HL-60 (cell line): ENCODE measurements at regions not wholly inside any gene's neighbourhood (a gene's known extent, or its start where the extent isn't known, plus 50 kb on each side); places are given as distances from the start of the nearest gene placed in this dataset.
"Not testable (repeated sequence)": the region's sequence is repeated elsewhere in the genome, so short reads cannot be mapped to it uniquely, and the experiment has no call there.

Experiments
- DNase-seq, 2 experiments: peaks; one replicate each; pipeline ENCODE4 v3.0.0-alpha.2; 2010 to 2020; ENCODE audit warnings: low read depth in 1 of 2, low spot score in 1 of 2
- H3K27ac ChIP-seq: fragments of 250-450 bp; sonication (Bioruptor Pico); replicated peaks from 2 replicates; pipeline ENCODE4 v1.5.1; 2020; ENCODE audit warnings: mild to moderate bottlenecking, moderate library complexity
- H3K27me3 ChIP-seq: fragments of 250-450 bp; sonication (Bioruptor Pico); 2 replicates; pipeline ENCODE4 v1.5.1; 2021; ENCODE audit warnings: mild to moderate bottlenecking, moderate library complexity; ENCODE audit not compliant: insufficient read depth, poor library complexity, severe bottlenecking
- H3K4me3 ChIP-seq: replicated peaks from 2 replicates; pipeline ENCODE4 v1.5.1; 2011; ENCODE audit warnings: mild to moderate bottlenecking, control low read depth, low read length; ENCODE audit not compliant: insufficient read depth
- CTCF ChIP-seq: IDR thresholded peaks from one replicate; pipeline ENCODE4 v1.5.1; 2011; ENCODE audit warnings: low read length, control low read depth, inconsistent platforms; ENCODE audit not compliant: insufficient read depth
- GABPA ChIP-seq: IDR thresholded peaks from 2 replicates; pipeline ENCODE4 v1.6.1; 2012; ENCODE audit warnings: low read depth
- POLR2AphosphoS5 ChIP-seq: IDR thresholded peaks from 2 replicates; pipeline ENCODE4 v1.6.1; 2012; ENCODE audit warnings: low read depth
- SPI1 ChIP-seq: IDR thresholded peaks from 2 replicates; pipeline ENCODE4 v1.6.1; 2012; ENCODE audit warnings: low read depth, mild to moderate bottlenecking, borderline replicate concordance
- TF ChIP-seq, protein P1 (sequence below): IDR thresholded peaks from 2 replicates; pipeline ENCODE4 v1.6.1; 2012; ENCODE audit warnings: low read depth; ENCODE audit not compliant: insufficient replicate concordance

DNA sequence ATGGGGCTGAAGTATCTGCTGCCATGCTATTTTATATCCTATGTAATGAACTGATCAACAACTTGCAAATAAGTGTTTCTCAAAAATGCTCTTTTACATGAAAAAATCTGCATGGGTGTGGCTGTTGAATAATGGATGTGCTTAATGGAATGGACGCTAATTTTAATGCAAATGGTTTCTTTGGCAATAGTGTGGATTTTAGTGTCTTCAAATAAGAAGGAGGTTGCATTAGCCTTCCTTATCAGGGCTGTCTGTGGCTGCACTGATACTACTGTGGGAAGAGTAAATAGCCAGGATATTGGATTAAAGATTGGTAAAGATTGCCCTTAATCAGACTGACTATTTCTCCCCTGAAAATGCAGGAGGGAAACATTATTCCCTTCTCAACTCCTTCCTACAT is 121.9 kb upstream of the STK32A start:
- Histone ChIP-seq H3K27me3 (no peaks in the 10 kb centered on the region), H3K27ac (no peak overlapping the region), H3K4me3 (no peak overlapping the region)
- TF ChIP-seq SPI1: no peak
- no peak for TF ChIP-seq POLR2AphosphoS5
- no peak for TF ChIP-seq GABPA
- TF ChIP-seq, protein P1, sequence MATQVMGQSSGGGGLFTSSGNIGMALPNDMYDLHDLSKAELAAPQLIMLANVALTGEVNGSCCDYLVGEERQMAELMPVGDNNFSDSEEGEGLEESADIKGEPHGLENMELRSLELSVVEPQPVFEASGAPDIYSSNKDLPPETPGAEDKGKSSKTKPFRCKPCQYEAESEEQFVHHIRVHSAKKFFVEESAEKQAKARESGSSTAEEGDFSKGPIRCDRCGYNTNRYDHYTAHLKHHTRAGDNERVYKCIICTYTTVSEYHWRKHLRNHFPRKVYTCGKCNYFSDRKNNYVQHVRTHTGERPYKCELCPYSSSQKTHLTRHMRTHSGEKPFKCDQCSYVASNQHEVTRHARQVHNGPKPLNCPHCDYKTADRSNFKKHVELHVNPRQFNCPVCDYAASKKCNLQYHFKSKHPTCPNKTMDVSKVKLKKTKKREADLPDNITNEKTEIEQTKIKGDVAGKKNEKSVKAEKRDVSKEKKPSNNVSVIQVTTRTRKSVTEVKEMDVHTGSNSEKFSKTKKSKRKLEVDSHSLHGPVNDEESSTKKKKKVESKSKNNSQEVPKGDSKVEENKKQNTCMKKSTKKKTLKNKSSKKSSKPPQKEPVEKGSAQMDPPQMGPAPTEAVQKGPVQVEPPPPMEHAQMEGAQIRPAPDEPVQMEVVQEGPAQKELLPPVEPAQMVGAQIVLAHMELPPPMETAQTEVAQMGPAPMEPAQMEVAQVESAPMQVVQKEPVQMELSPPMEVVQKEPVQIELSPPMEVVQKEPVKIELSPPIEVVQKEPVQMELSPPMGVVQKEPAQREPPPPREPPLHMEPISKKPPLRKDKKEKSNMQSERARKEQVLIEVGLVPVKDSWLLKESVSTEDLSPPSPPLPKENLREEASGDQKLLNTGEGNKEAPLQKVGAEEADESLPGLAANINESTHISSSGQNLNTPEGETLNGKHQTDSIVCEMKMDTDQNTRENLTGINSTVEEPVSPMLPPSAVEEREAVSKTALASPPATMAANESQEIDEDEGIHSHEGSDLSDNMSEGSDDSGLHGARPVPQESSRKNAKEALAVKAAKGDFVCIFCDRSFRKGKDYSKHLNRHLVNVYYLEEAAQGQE: no peak
- TF ChIP-seq CTCF: no peak
- DNase-seq: no peak

DNA sequence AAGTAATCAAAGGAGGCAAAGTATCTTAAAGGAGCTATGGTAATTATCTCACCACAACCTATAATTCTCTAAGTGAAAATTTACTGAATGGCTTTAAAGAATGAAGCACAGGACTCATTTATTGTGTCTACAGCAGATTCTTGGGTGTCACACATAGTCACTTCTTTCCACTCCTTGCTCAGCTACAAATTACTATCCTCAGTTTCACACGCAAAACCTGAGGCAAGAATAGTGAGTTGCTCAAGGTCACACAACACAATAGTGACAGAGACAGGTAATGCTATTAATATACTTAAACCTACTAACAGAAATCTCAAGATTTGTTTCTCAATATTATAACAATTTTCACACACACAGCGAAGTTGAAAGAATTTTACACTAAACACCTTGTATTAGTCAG is 120.9 kb upstream of the STK32A start:
- Histone ChIP-seq H3K27ac (no peak overlapping the region), H3K4me3 (no peak overlapping the region), H3K27me3 (no peaks in the 10 kb centered on the region)
- no peak for DNase-seq
- no peak for TF ChIP-seq SPI1
- no peak for TF ChIP-seq GABPA
- TF ChIP-seq CTCF: no peak
- TF ChIP-seq, protein P1: no peak
- TF ChIP-seq POLR2AphosphoS5: no peak

GRCh38 chr5:147139759-147140158 is 95.1 kb upstream of the STK32A start:
- H3K27ac ChIP-seq, H3K4me3 ChIP-seq, H3K27me3 ChIP-seq, DNase-seq: not testable (repeated sequence)

DNA sequence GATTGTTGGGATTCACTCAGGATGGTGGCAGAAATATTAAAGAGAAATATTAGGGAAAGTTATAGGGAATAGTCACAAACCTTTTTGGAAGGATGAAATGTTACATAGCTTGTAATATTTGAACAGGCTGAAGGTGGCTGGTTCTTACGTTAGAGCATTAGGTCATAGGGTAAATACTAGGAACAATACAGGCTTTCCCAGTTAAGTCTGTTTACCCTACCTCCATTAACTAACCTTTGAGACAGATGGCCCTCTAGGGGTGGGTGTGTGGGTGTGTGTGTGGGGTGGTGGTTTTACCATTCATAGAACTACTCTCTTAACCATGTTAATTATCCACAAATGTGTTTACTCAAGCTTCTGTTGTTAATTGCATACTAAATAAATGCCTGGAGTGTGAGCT is 94.3 kb upstream of the STK32A start:
- TF ChIP-seq CTCF (no peak), SPI1 (no peak), GABPA (no peak), POLR2AphosphoS5 (no peak)
- TF ChIP-seq, protein P1: no peak
- H3K27ac ChIP-seq: no peak overlapping the region
- no peak overlapping the region for H3K4me3 ChIP-seq
- H3K27me3 ChIP-seq: no peaks in the 10 kb centered on the region
- no peak for DNase-seq

DNA sequence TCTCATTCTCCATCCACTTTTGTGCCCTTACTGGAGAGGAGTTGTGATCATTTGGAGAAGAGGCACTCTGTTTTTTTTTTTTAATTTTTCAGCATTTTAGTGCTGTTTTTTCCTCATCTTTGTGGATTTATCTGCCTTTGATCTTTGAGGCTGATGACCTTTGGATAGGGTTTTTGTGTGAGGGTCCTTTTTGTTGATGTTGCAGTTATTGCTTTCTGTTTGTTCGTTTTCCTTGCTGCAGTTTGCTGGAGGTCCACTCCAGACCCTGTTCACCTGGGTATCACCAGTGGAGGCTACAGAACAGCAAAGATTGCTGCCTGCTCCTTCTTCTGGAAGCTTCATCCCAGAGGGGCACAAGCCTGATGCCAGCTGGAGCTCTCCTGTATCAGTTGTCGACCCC is 93.2 kb upstream of the STK32A start:
- not testable (repeated sequence) for DNase-seq, H3K27ac ChIP-seq, H3K4me3 ChIP-seq, H3K27me3 ChIP-seq
